ENCODE measurements at regions not wholly inside any gene's neighbourhood (a gene's known extent, or its start where the extent isn't known, plus 50 kb on each side); places are given as distances from the start of the nearest gene placed in this dataset.

GRCh38 chr10:128697437-128697836 lies 571.2 kb upstream of the MKI67 start:
- FAIRE-seq (no peak), DNase-seq (ENCODE audit: low spot score) (no peak)

GRCh38 chr10:128701381-128701780 lies 575.2 kb upstream of the MKI67 start:
- no peak for DNase-seq (ENCODE audit: low spot score)
- FAIRE-seq = no peak

- FAIRE-seq = no peak
- no peak for DNase-seq (ENCODE audit: low spot score)
These were observed 575.6 kb upstream of the MKI67 start for GRCh38 chr10:128701837-128702236.

- DNase-seq (ENCODE audit: low spot score) = no peak
- no peak for FAIRE-seq
These were observed 578.5 kb upstream of the MKI67 start for GRCh38 chr10:128704716-128705115.

GRCh38 chr10:128708182-128708581 lies 582.0 kb upstream of the MKI67 start:
- FAIRE-seq = no peak
- DNase-seq (ENCODE audit: low spot score) = no peak

- FAIRE-seq (no peak), DNase-seq (ENCODE audit: low spot score) (no peak)
These were observed 583.5 kb upstream of the MKI67 start for GRCh38 chr10:128709686-128710085.

GRCh38 chr10:128710098-128710797 lies 584.0 kb upstream of the MKI67 start:
- FAIRE-seq (no peak), DNase-seq (ENCODE audit: low spot score) (no peak)

GRCh38 chr10:128710798-128711183 lies 584.6 kb upstream of the MKI67 start:
- FAIRE-seq (no peak), DNase-seq (ENCODE audit: low spot score) (no peak)

- no peak for DNase-seq (ENCODE audit: low spot score)
- no peak for FAIRE-seq
These were observed 585.6 kb upstream of the MKI67 start for GRCh38 chr10:128711806-128712205.

GRCh38 chr10:128712661-128713400 lies 586.6 kb upstream of the MKI67 start:
- DNase-seq (ENCODE audit: low spot score) = no peak
- no peak for FAIRE-seq

GRCh38 chr10:128713471-128713870 lies 587.2 kb upstream of the MKI67 start:
- DNase-seq (ENCODE audit: low spot score) = no peak
- no peak for FAIRE-seq

GRCh38 chr10:128713874-128714570 lies 587.8 kb upstream of the MKI67 start:
- no peak for DNase-seq (ENCODE audit: low spot score)
- no peak for FAIRE-seq

- FAIRE-seq = no peak
- DNase-seq (ENCODE audit: low spot score) = no peak
These were observed 588.6 kb upstream of the MKI67 start for GRCh38 chr10:128714644-128715415.

- FAIRE-seq = no peak
- DNase-seq (ENCODE audit: low spot score) = no peak
These were observed 590.0 kb upstream of the MKI67 start for GRCh38 chr10:128716181-128716580.

GRCh38 chr10:128721963-128722445 lies 595.8 kb upstream of the MKI67 start:
- no peak for FAIRE-seq

GRCh38 chr10:128722947-128723346 lies 596.7 kb upstream of the MKI67 start:
- no peak for DNase-seq (ENCODE audit: low spot score)
- no peak for FAIRE-seq

More at GRCh38 chr10:128721963-128722445, 595.8 kb upstream of the MKI67 start:
- no peak for DNase-seq (ENCODE audit: low spot score)

- no peak for FAIRE-seq
- no peak for DNase-seq (ENCODE audit: low spot score)
These were observed 597.5 kb upstream of the MKI67 start for GRCh38 chr10:128723631-128724205.

- DNase-seq (ENCODE audit: low spot score) (no peak), FAIRE-seq (no peak)
These were observed 599.3 kb upstream of the MKI67 start for GRCh38 chr10:128725531-128725930.

GRCh38 chr10:128727114-128727513 lies 600.9 kb upstream of the MKI67 start:
- DNase-seq (ENCODE audit: low spot score) = no peak
- FAIRE-seq = no peak

- no peak for DNase-seq (ENCODE audit: low spot score)
- no peak for FAIRE-seq
These were observed 603.7 kb upstream of the MKI67 start for GRCh38 chr10:128729910-128730420.

GRCh38 chr10:128730922-128731321 lies 604.7 kb upstream of the MKI67 start:
- FAIRE-seq = no peak
- DNase-seq (ENCODE audit: low spot score) = no peak

Measured in urothelium cell line (cell line).